HG03565 (cell line): ENCODE measurements at regions not wholly inside any gene's neighbourhood (a gene's known extent, or its start where the extent isn't known, plus 50 kb on each side); places are given as distances from the start of the nearest gene placed in this dataset.
"Not testable (repeated sequence)": the region's sequence is repeated elsewhere in the genome, so short reads cannot be mapped to it uniquely, and the experiment has no call there.

ENCODE experiments used
- ATAC-seq: cut with Tn5 transposase; IDR thresholded peaks from one replicate; pipeline ENCODE4 v1.9.1; 2021; ENCODE audit warnings: mild to moderate bottlenecking, moderate library complexity; ENCODE audit not compliant: unreplicated experiment

DNA sequence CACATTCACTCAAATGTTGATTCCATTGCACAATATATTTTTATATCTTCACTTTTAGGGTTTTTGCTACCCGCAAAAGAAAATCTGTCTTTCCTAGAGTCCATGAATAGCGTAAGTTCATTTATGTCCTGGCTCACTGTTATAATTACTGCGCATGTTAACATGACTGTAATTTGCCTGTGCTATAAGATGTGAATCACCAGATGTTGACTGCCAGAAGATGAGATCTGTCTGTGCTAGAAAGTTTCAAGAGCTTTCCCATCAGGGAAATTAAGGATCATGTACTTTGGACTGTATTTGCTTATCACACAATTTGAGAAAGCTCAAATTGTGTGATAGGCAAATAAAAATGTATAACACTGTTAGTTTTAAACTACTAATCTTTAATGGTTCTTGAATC, 322.5 kb downstream of the CHL1 start:
- no peak for ATAC-seq

DNA sequence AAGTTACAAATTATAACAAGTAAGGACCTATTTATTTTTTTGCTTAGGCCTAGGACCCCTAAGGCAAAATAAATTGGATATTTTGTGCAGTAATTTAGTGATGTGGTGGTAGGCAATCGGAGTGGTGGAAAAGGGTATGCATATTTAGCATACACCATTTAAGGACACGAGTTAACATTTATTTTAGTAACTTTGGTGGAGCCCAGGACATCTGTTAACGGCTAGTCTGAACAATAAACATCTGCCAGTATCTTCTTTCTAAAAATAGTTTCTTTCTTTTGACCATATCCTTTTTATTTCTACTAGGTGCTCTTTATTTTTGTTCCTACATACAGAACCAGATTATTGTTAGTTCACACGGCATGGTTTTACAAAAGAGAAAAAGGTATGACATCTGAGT, 326.3 kb downstream of the CHL1 start:
- no peak for ATAC-seq

DNA sequence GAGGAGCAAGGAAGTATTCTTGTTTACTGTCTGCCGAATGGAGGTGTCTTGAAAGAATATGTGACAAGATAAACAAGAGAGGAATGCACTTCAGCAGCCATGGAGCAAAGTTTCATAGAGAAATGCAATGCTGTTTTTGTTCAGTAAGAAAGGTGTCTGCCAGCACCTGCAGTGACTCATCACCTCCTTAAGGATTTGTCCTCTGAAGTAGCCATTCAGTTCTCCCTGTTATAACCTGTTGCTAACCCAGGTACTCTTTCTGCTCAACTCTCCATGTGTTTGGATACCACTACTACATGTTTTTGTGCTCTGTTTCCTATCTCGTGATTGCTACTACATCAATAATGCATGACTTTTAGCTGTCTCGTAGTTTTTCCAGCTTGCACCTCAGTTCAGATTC, 328.9 kb downstream of the CHL1 start:
- ATAC-seq: no peak

DNA sequence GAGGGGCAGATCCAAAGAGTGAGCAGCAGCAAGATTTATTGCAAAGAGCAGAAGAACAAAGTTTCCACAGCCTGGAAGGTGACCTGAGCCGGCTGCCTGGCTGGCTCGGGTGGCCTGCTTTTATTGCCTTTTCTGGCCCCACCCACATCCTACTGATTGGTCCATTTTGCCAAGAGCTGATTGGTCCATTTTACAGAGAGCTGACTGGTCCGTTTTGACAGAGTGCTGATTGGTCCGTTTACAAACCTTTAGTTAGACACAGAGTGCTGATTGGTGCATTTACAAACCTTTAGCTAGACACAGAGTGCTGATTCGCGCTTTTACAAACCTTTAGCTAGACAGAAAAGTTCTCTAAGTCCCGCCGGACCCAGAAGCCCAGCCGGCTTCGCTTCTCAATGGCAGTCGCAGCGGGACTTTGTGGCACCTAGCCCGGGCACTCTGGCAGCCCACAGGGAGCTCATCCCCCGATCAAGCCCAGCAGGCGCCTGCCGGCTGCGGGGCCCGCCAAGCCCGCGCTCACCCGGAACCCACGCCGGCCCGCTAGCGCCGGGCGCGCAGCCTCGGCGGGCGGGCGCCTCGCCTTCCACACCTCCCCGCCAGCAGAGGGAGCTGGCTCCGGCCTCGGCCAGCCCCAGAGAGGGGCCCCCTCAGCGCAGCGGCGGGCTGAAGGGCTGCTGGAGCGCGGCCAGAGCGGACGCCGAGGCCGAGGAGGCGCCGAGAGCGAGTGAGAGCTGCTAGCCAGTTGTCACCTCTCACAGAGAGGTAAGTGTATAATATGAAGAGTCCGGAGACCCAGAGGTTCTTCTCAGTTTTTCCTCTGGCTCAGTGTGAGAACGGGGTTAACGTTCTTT, 339.2 kb downstream of the CHL1 start:
- no peak for ATAC-seq

DNA sequence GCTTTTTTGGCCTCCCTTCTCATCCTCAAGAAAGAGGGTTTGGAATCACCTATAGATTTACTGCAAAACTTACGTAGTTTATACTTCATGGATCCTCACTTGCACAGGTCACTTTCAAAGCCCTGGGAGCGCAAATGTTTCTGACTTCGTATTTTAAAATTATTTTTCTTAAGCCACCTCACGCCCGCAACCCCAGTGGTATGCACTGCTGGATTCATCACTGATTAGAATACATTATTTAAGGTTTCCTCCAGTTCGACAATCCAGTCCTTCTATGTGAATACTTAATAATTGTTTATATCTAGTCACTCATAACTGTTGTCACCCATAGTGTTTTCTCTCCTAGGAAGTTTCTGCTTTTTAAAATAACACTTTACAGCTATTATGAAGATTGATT, 339.9 kb downstream of the CHL1 start:
- no peak for ATAC-seq

DNA sequence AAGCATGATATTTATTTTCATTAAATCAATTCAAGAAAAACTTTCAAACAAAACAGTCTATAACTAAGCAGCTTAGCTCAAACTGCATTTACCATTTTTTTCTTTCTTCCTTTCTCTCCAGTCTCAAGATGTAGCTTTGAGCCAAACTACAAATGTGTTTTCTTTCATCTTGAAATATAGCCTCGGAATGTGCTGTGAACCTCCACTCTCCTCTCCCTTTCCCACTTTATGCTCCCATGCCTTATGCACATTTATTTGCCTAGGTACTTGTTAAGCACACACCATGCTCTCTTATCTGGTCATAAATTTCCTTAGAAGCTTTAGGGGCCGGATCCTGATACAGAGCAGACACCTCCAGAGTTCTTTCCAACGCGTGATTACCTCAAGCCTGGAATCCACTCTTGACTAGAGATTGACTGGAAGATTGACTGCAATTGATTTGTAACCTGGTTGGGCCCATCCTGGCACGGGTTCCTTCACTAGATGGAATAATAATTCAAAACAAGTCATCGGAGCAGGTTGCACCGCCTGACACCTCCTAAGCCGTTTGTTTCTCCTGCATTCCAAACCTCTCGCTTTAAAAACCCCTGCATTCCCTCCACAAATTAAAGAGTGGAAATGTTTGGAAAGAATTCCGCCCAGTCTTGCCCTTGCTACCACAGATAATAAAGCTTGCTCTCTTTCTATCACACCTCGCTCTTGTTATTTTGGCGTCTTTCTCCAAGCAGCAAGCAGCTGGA, 344.7 kb downstream of the CHL1 start:
- no peak for ATAC-seq

GRCh38 chr3:542021-542420, 345.5 kb downstream of the CHL1 start:
- no peak for ATAC-seq

GRCh38 chr3:549636-550035, 353.1 kb downstream of the CHL1 start:
- no peak for ATAC-seq

DNA sequence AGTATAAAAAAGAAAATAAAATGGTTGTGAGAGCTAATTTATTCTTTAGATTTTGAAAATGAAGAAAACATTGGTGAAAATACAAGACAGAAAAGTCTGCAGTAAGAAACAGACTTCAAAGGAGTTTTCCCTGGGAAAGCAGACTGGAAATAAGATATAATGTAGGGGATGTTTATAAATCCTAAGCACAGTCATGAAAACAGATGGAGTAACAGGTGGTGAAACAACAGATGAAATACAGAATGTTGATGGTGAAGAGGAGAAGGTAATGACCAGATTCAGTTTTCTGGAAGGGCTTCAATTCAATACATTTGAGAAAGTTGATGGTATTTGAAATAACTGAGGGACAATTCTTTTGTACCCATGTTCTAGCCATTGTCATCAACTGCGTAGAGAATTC, 353.9 kb downstream of the CHL1 start:
- ATAC-seq: no peak

GRCh38 chr3:557972-558371, 361.4 kb downstream of the CHL1 start:
- ATAC-seq: peak; percentile 98

DNA sequence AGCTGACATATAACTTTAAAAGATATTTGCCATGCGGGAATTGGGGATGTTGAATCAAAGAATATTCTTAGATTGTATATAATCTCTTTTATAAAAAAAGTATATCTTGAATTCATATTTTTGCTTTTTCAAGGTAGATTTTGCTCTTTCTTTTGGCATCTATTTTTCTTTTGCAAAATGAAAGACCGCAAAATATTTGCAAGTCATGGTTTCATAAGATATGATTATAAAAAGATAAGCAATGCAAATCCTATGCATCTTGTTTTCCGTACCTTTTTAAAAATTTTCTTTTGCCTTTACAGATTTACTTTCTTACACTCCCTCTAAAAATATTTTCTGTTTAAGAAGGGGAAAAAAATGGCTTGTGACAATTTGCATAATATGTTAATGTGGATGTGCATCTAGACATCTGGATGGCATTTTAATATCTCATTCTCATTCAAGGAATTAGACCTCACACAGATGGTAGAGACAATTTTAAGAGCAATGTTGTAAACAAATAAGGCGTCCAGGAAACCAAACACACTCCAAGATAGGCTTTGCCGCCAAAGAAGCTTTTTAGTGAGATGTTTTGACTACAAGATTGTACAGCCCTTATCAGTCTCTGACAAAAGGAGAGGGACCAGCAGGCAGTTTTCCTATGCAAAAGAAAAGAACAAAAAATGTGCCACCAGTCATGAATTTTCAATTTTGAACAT, 371.1 kb downstream of the CHL1 start:
- no peak for ATAC-seq

GRCh38 chr3:579529-579928, 383.0 kb downstream of the CHL1 start:
- not testable (repeated sequence) for ATAC-seq

GRCh38 chr3:589066-589465, 392.5 kb downstream of the CHL1 start:
- not testable (repeated sequence) for ATAC-seq

- ATAC-seq: not testable (repeated sequence)
Measured at GRCh38 chr3:597304-597703, 400.7 kb downstream of the CHL1 start.

DNA sequence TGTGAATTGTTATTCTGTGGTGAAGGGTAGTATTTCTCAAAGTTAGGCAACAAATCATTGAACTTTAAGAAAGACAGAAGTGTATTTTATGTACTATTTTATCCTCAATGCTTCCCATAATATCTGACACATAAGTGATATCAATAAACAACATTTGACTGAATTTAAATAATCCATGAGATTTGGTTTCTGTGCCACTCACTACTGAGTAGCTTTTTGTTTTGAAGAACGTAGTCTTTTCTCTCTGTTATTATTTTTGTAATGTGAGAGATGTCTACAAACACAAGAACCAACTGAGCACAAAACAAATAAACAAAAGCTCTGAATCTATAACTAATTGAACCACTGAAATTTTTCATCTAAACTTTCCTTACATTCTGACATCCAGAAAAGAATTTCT, 401.2 kb downstream of the CHL1 start:
- ATAC-seq: not testable (repeated sequence)

GRCh38 chr3:607480-607879, 410.9 kb downstream of the CHL1 start:
- not testable (repeated sequence) for ATAC-seq

DNA sequence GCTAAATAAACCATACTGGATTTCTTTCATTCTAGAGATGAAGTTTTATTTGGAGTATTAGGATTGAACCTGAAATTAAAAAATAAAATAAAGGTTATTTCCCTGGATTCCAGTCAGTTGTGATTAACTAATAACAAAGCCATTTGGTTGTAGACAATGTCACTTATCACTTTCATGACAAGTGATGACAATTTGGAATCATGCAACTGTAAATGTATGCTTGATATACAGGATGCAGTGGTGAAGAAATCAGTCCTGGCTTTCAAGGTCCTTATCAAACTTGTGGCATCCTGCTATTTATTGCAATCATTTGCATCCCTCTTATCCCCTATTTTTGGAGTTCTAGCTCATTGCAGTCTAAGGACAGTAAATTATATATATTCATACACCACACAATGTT, 425.2 kb downstream of the CHL1 start:
- no peak for ATAC-seq

DNA sequence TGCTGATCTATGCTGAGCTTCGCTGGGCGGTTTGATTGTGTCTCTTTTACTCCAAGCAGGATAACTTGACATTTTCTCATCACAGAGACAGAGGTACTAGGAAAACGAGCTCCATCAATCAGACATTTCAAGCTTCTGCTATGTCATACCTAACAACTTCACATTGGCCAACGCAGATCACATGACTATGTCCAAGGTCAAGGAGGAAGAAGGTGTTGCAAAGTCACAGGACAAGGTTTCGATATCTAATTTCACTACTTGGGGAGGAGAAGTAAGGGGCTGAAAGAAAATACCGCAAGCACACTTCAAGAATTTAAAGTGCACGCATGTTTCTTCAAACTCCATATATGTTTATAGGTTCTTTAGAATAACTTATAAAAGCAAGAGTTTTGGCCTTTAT, 425.8 kb downstream of the CHL1 start:
- no peak for ATAC-seq

DNA sequence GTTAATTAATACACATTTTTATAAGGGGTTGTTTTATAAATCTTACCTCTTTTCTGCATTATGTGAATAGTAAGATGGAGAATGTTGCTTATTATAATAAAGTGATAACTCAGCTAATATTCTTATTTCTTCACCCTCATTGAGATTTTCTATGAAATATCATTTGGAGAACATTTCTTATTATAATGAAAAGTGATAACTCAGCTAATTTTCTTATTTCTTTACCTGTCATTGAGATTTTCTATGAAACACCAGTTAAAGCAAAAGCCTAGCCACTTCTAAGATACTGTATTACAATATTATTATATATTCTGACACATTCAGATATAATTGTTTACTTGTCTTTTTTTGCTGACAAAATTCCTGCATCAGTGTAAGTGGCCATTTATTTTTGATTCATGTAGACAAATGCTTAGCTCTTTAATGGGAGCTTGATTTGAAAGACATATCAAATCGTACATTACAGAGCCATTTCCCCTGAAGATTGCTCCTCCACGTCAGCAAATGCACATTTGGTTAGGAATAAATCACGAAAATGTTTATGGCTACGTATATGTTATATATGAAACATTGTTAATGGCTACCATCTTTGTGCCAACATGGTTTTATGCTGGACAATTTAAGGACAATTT, 427.5 kb downstream of the CHL1 start:
- no peak for ATAC-seq

GRCh38 chr3:632571-633170, 436.1 kb downstream of the CHL1 start:
- ATAC-seq: peak; percentile 72

DNA sequence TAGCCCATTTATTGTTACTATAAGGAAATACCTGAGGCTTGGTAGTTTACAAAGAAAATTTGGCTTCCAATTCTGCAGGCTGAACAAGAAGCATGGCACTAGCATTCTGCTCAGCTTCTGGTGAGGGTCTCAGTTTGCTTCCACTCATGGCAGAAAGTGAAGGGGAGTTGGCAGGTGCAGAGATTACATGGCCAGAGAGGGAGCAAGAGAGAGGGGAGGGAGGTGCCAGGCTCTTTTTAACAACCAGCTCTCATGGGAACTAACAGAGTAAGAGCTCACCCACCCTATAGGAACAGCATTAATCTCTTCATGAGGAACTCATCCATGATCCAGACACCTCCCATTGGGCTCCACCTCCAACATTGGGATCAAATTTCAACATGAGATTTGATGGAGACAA, 437.9 kb downstream of the CHL1 start:
- no peak for ATAC-seq
